ENCODE measurements at regions not wholly inside any gene's neighbourhood (a gene's known extent, or its start where the extent isn't known, plus 50 kb on each side); places are given as distances from the start of the nearest gene placed in this dataset.

DNA sequence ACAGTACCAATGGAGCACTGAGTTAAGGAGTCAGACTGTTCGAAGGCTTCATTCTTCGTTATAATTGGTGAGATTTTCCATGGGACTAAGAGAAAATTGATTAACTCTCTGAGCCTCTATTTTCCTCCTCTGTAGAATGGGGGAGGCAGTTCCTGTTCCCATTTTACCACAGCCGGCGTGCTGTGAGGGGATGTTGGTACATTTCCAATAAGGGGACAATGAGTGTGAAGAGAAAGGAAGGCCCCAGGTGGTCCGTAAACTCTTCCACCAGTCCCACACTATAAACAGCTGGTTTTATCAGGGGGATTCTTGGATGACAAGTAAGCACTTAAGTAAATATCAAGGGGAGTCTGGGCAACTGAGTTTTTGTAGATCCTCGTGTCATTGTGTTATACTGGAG lies 109.9 kb downstream of the DAD1 start:
- TF ChIP-seq, protein P1, sequence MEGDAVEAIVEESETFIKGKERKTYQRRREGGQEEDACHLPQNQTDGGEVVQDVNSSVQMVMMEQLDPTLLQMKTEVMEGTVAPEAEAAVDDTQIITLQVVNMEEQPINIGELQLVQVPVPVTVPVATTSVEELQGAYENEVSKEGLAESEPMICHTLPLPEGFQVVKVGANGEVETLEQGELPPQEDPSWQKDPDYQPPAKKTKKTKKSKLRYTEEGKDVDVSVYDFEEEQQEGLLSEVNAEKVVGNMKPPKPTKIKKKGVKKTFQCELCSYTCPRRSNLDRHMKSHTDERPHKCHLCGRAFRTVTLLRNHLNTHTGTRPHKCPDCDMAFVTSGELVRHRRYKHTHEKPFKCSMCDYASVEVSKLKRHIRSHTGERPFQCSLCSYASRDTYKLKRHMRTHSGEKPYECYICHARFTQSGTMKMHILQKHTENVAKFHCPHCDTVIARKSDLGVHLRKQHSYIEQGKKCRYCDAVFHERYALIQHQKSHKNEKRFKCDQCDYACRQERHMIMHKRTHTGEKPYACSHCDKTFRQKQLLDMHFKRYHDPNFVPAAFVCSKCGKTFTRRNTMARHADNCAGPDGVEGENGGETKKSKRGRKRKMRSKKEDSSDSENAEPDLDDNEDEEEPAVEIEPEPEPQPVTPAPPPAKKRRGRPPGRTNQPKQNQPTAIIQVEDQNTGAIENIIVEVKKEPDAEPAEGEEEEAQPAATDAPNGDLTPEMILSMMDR (IDR thresholded peaks at IDR 0.05; ENCODE audit: insufficient read depth, low read length), result no peak
- TF ChIP-seq POLR2AphosphoS5 (IDR thresholded peaks at IDR 0.05; ENCODE audit: low read depth), result no peak
